A204.1 (cell line): ENCODE measurements at regions not wholly inside any gene's neighbourhood (a gene's known extent, or its start where the extent isn't known, plus 50 kb on each side); places are given as distances from the start of the nearest gene placed in this dataset.

ENCODE experiments used
- FAIRE-seq: peaks from 2 replicates; lab custom pipeline; 2012; peaks lifted over from hg19 to GRCh38; lab: Jason Lieb, UNC

DNA sequence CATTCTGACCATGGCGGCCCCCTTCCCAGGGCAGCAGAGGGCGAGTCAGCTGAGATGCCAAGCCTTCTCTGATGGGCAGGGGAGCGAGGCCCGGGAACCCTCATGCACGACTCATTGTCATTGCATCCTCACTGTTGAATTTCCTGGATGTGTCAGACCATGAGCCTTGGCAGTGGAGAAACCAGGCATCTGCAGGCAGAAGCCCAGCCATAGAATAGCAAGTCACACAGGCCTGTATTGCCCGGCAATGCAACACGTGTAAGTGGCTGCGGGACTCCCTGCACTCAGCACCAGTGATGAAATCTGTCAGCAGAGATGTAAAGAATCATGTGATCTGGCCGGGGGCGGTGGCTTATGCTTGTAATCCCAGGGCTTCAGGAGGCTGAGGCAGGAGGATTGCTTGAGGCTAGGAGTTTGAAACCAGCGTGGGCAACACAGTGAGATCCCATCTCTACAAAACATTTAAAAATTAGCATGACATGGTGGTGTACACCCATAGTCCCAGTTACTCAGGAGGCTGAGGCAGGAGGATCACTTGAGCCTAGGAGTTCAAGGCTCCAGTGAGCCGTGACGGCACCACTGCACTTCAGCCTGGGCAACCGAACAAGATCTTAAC is 199.7 kb downstream of the KATNAL1 start:
- no peak for FAIRE-seq

DNA sequence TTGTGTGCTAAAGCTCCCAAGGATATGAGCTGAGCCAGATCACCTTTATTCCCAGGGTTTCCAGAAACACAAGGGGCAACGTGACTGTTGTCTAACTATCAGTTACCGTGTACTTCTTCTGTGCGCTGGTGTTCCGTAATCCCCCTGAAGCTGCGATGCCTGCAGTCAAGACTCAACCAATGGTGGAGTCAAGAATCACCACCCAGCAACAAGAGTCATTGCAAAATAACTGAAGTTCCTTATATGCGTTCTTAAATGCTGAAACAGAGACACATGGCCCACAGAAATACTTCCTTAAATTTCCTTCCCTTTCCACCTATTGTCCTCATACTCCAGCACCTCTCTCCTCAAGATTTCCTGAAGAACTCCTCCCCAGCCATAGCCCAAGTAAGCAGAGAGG is 200.2 kb downstream of the KATNAL1 start:
- no peak for FAIRE-seq

DNA sequence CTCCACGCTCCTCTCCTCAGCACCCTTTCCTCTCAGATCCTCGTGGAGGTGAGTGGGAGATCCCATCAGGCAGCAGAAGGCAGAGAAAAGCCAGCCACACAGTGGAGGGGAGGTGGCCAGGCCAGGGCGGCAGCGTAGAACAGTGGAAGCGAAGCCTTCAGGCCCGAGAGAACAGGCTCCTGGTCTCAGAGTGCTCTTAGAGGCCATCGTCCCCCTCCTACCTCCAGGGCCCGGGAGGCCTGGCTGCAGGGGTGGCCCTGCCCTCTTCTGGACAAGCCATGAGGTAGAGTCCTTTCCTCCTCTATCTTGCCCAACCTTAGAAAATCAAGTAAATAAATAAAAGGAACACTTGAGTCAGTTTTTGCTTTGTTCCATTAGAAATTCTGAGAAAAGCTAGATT is 202.0 kb downstream of the KATNAL1 start:
- FAIRE-seq = no peak

DNA sequence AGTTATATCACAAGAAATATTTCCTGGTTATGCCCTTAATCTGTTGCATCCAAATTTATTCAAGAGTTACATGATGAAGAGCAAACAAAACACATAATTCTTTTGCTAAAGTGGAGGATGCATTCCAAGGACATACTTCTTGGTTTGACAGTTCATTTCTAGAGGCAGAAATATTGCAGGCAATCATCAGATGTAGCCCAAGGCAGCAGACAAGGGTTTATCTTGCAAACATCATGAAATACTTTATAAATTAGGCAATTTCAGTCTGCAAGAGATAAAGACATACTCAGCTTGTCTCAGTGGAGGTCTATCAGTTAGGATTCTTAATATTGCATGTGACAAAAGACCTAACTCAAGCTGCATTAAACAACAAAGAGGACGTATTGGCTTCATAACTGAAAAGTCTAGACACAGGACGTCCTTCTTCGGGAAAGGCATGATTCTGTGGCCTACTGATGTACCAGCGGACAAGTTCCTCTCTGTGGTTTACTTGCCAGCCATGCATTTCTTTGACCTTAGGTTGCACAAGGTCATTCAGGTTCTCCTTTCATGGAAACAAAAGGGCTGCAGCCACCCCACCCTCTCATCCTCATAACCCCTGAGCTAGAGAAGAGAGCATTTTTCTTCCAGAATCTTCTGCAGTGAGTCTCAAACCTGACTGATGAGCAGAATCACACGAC is 204.1 kb downstream of the KATNAL1 start:
- no peak for FAIRE-seq

DNA sequence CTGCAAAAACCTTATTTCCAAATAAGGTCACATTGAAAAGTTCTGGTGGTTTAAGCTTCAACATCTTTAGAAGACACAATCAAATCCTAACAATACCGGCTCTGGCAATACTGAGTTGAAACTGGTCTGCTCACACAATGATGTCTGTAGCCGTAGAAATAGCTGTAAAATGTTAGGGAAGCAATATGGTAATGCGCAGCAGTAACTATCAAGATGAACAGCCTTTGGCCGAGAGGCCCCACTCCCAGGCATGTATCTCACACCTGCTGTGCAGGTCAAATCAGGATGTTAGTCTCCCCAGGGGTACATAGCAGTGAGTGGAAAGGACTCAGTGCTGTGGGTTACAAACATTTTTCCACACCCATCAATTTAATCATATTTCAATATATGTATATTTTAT is 207.1 kb downstream of the KATNAL1 start:
- FAIRE-seq = no peak

DNA sequence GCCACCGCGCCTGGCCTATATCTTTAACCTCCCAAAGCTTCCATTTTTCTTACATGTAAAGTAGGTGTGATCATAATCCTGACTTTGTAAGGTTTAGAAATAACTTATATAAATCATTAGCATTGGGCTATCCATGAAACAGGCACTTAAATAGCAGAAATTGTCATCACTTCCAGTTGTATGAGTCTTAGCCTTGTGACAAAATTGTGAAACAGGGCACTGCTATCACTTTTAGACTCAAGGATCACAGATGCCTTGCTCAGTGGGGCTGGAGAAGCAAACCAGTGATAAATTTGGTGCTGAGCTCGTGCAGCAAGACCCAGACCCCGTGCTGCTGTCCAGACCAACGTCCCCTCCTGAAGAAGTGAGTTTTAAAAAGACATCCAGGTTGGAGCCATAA is 209.7 kb downstream of the KATNAL1 start:
- FAIRE-seq = no peak

DNA sequence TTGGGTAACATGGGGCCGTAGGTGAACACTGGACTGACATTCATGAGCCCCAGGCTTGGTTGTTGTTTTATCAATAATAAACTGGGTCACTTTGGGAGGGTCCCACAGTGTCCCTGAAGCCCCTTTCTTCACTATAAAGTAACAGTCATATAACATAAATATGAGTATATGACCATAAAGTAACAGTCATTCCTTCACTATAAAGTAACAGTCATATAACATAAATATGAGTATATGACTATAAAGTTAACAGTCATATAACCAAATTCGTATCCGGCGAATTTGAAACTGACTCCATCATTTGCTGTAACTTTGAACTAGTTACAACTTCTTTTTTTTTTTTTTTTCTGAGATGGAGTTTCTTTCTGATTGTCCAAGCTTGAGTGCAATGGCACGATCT is 210.3 kb downstream of the KATNAL1 start:
- FAIRE-seq = no peak

DNA sequence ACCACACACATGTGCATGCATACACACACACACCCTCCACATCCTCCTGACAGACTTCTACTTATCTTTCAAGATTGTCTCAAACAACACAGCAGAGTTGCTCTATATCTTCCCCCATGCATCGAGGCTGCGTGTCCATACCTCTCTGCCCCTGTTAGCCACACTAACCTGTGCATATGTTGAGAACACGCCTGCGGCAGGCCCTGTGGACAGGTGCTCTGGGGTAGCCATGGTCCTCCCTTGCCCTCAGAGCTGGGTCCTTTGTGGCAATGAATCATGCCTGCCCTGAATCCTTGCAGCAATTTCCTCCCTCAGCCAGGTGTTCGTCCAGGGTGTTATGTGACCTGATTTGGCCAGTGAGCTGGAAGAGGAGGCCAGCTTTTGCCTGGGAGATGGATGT is 213.3 kb downstream of the KATNAL1 start:
- FAIRE-seq = no peak

DNA sequence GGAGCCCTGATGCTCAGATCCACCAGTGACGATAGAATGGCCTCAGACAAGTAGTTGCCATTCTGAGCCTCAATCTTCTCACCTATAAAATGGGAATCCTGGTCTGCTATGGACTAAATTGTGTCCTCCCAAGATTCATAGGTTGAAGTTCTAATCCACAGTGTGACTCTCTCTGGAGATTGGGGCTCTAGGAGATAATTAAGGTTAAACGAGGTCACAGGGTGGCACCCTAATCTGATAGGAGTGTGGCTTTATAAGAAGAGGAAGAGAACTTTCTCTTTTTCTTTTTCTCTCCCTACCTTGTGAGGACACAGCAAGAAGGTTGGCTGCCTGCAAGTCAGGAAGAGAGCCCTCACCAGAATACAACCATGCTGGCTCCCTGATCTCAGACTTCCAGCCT is 214.1 kb downstream of the KATNAL1 start:
- FAIRE-seq = no peak

DNA sequence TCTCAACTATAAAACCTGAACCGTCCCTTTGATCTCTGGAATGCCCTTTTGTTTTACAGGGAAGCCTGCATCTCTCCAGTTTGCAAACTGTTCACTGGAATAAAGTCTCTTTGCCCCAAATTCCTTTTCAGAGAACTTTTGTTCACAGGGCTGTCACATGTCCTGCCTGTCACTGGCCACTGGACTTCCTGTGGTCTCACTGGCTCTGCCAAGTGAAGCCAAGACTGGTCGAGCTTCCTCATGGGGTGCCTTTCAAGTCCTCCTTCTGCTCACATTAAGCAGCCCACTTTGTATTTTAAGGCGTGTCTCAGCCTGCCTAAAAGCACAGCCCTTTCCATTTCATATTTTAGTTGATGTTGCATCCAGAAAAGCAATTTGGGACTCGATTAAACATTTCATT is 215.7 kb downstream of the KATNAL1 start:
- FAIRE-seq = no peak

DNA sequence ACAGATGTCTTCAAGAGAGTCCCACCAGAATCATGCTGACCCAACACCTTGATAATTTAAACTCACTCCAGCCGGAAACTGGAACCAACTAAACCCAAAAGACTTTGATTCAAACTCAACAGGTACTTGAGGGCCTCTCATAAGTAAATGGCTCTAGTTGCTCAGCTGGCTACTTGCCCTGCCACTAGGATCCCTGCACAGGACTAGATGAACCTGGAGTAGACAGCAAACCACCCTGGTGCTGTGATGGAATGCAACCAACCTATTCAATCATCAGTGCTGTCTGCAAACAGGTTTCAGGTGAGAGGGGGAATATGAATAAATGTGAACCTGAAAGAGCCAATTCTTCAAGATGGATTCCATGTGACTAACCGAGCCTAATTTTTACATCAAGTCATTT is 216.3 kb downstream of the KATNAL1 start:
- no peak for FAIRE-seq

DNA sequence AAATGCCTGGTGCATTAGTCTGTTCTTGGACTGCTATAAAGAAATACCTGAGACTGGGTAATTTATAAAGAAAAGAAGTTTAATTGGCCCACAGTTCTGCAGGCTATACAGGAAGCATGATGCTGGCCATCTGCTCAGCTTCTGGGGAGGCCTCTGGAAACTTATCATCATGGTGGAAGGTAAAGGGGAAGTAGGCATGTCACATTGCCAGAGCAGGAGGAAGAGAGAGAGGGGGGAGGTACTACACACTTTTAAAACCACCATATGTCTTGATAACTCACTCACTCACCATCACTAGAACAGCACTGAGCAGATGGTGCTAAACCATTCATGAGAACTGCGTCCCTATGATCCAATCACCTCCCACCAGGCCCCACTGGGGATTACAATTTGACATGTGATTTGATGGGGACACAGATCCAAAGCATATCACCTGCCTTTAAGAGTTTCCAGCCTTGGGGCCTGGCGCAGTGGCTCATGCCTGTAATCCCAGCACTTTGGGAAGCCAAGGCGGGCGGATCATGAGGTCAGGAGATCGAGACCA is 219.0 kb downstream of the KATNAL1 start:
- no peak for FAIRE-seq

DNA sequence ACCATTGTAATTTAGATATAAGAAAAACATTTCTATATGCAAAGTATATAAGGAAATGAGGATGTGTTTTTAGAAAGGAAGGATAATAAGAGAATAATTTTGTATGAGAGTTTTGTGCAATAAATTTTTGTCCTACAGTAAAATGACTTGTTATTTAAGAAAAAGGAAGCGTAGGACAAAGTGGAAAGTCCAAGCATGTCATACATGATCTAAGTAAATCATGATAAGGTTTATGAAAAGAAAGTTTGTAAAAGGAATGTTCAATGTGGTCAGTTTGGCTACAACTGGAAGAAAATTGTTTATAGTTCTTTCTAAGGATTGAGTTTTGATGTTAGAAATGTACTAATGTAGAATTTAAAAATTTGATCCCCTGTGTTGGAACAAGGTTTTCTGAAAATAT is 222.3 kb downstream of the KATNAL1 start:
- no peak for FAIRE-seq

DNA sequence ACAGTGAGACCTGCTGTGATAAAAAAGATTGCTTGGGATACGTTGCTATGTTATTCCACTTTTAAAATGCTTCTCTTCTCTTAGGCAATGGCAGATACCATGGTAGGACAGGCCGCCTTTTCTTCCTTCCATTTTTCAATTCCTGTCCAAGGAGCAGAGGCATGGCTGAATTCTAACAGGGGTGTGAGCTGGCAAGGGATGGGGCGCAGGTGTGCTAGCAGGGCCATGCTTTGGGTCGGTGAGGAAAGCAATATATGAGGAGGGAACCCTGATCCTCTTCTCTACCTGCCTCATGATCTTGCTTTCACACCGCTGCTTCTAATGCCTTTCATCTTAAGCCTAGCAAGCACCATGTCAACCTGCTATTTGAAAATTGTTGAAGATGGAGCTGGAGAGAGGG is 225.0 kb downstream of the KATNAL1 start:
- no peak for FAIRE-seq

DNA sequence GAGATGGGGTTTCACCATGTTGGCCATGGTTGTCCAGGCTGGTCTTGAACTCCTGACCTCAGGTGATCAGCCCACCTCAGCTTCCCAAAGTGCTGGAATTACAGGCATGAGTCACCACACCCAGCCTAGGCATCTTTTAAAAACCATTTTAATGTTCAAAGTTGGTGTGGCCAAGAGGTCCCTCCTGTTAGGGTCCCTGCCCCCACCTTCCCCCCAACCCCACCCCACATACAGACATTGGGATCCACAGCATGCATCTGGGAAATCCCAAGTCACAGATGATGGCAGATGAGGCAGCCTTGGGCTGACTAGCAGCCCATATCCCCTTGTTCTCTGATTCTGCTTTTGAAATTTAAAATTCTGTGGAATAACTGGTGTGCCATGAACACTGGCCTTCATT is 226.0 kb downstream of the KATNAL1 start:
- no peak for FAIRE-seq

DNA sequence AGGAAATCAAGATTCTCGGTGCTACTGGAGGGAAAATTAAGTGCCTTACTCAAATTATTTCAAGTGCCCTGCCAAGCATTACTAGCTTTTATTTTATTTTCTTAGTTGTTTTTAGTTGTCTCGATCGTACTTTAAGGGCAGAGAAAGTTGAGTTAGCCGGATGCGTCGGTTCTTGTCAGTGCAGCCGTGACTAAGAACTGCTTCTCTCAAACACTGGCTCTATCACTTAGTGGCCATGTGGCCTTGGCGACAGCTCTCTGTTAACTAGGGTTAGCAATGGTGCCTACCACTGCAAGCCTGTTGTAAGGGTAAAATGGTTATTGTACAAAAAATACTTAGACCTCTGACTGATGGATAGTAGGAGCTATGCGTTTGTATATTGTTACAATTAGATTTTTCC is 227.8 kb downstream of the KATNAL1 start:
- no peak for FAIRE-seq

DNA sequence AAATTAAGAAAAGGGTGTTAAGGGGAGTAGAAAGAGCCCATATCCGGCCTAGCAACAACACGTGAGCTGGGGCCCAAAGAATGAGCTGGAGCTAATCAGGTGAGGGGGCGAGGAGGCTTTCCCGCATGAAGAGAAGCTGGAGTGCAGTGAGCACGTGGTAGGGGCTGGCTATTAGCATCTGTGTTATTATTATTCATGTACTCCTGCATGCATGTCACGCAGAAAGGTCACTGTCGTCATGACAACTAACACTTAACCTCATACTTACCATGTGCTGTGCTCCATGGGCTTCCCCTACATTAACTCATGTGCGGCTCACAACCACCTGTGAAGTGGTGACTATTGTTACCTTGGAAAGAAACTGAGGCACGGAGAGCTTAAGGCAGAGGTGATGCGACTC is 227.6 kb upstream of the UBL3 start:
- no peak for FAIRE-seq

DNA sequence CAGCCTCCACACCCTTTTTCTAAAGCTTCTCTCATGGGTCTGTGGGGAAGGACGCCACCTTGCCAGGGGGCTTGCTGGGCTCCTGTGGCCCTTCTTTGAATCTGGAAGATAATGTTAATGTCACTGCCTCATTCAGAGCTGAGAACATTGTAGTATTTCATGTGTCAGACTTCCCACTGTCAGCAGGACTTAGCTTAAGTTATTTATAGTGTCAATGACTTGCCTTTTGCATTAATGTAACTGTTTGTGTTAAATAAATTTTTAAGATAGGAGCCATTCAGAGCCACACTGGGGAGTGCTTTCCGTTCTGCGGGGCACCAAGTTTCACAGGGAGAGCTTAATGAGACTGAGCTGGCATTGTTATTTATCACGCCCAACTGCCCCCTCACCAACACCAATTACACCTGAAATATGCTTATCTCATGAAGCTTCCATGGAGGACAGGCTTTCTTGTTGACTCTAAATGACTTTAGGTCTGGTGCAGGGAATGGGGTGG is 226.9 kb upstream of the UBL3 start:
- FAIRE-seq = no peak

DNA sequence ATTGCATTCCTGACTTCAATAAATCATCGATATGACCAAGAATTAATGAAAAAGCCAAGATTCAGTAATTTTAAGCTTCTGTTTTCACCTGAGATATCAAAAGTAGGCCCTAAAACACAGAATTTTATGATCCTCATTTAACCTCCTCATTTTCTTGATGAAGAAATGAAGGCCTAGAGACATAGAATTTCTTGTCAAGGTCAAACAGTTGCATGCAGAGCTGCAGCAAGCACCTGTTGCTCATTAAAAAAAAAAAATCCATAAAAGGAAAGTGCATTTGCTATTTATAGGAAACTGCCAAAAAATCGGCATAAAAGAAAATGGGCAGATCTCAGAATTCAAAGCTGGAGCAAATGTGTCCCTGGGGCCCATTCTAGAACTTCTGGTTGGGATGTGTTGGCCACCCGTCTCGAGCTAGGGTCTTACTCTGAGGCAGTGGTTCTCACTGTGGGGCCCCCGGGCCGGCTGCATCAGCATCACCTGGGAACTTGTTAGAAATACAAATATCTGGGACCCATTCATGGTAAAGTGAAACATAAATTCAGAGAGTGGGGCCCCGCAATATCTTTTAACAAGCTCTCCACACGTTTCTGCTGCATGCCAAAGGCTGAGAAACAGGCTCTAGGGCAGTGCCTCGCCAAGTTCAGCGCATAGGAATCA is 224.7 kb upstream of the UBL3 start:
- no peak for FAIRE-seq

DNA sequence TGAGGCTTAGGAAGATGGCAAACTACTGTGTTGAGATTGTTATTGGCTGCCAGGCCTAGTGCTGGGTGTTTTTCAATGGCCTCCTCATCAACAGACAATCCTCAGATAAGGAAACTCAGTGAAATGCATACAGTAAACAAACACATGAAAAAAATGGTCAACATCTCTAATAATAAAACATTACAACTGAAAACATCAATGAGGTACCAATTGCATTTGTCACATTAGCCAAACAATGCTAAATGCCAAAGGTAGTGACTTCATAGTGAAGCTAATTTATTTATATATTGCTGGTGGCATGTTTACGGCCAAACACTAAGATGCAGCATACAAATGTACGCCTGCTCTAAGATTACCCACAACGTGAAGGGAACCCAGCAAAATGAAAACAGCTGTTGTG is 224.0 kb upstream of the UBL3 start:
- FAIRE-seq = no peak

DNA sequence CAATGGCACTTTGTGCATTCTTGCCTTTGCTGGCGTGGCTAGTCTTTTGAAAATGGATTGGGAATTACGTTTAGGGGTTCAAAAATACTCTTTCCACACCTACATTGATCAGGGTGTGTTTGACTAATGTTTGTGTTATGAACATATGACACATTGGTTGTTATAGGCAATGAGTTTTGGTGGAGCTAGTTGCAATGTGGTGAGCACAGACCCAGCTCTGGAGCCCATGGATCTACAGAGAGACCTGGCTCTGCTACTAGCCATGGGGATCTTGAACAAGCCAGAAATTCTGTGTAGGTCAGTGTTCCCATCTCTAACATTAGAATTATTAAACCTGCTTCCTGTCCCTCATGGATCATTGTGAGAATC is 222.4 kb upstream of the UBL3 start:
- no peak for FAIRE-seq

DNA sequence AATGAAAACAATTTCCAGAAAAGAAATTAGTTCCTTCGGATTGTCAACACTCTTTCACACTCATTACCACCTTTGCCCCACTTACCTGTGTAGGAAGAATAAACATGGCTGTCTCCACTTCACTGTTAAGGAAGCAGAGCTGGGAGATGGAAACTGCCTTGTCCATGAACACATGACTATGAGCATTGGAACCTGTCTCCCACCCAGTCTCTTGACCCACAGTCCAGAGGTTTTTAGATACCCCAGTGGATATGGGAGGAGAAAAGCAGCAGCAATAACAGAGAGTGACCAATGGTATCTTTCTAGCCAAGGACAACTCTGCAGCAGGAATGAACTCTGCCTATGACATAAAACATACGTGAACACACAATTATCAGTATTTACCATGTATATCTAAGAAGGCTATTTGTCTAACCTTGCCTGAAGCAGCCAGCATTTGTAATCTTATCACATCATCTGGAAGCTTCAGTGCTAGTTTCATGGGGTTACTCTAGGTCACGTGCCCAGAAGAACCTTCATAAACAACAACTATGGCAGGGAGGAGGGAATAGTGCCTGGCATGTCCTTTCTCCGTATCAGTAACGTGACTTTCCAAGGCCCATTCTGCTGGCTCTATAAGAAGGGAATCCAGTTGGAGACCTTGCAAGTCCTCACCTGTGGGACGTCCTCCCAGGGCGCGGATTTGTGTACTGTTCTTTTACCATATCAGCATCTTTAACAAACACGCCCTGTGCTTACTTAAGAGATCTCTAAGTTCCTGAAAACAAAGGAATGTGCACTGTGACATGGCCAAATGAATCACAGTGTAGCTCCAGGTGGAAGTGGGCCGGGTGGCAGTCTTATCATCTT is 221.8 kb upstream of the UBL3 start:
- no peak for FAIRE-seq

DNA sequence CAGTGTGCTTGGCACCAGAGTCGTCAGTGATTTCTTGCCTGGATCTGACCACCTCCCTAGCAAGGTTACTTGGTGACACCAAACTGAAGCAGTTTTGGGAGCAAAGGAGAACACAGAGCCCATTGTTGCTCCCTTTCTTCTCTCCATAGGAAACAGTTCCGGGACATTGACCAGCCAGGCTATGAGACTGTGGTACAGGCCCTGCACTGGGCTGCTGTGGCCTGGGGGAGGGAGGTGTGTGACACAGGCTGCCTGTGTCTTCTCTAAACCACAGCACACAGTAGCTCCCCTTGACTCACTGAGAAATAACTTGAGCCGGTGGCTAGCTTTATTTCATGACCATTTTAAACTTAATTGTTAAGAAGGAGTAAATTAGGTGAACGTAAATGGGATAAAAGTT is 214.8 kb upstream of the UBL3 start:
- no peak for FAIRE-seq
